CD14-positive monocyte (primary cell): ENCODE measurements at regions not wholly inside any gene's neighbourhood (a gene's known extent, or its start where the extent isn't known, plus 50 kb on each side); places are given as distances from the start of the nearest gene placed in this dataset.
A peak's percentile ranks its signal among the peaks of the same experiment; 100 is the strongest.

Experiments
- DNase-seq, 3 donors: peaks; one replicate each; pipeline ENCODE4 v3.0.0-alpha.2; 2011 to 2022
- H2AFZ ChIP-seq: 2 replicates; pipeline ENCODE4 v1.6.0; 2012; ENCODE audit warnings: mild to moderate bottlenecking, low read depth, low read length, inconsistent platforms; ENCODE audit not compliant: insufficient read depth, poor library complexity, severe bottlenecking
- H3K27ac ChIP-seq, 2 donors: 1 replicate in 1 of 2; 2 replicates in 1 of 2; pipeline ENCODE4 v1.5.1; 2012 to 2013; ENCODE audit warnings: low read length in 2 of 2, control low read depth in 1 of 2, inconsistent platforms in 1 of 2, low read depth in 1 of 2, mild to moderate bottlenecking in 1 of 2
- H3K27me3 ChIP-seq, 2 donors: one replicate each; pipeline versions ENCODE4 v1.6.0 to v1.6.1; 2011 to 2013; ENCODE audit warnings: low read length in 2 of 2; ENCODE audit not compliant: control insufficient read depth in 2 of 2, insufficient read depth in 2 of 2
- H3K36me3 ChIP-seq, 2 donors: replicated peaks in 1 of 2; 1 replicate in 1 of 2; 2 replicates in 1 of 2; pipeline versions ENCODE4 v1.5.1 to v1.6.1; 2012 to 2013; ENCODE audit warnings: low read length in 2 of 2, control low read depth in 1 of 2, inconsistent platforms in 1 of 2, mild to moderate bottlenecking in 1 of 2; ENCODE audit not compliant: insufficient read depth in 2 of 2, control insufficient read depth in 1 of 2
- H3K4me1 ChIP-seq, 2 donors: 1 replicate in 1 of 2; 2 replicates in 1 of 2; pipeline versions ENCODE4 v1.5.1 to v1.6.1; 2012 to 2013; ENCODE audit warnings: low read length in 2 of 2, control low read depth in 1 of 2, inconsistent platforms in 1 of 2, mild to moderate bottlenecking in 1 of 2, moderate library complexity in 1 of 2; ENCODE audit not compliant: insufficient read depth in 2 of 2, control insufficient read depth in 1 of 2
- H3K4me2 ChIP-seq: replicated peaks from 2 replicates; pipeline ENCODE3; 2012; ENCODE audit warnings: low read length, moderate library complexity, mild to moderate bottlenecking; ENCODE audit not compliant: poor library complexity, severe bottlenecking; ENCODE audit errors: extremely low read depth
- H3K4me3 ChIP-seq, 3 experiments: fragments of 200-600 bp in 1 of 3; sonication (generic) in 1 of 3; replicated peaks in 1 of 3; 1 replicate in 2 of 3; 2 replicates in 1 of 3; pipeline ENCODE4 v1.5.1; 2011 to 2013; ENCODE audit warnings: low read length in 3 of 3, mild to moderate bottlenecking in 3 of 3, control low read depth in 2 of 3, low read depth in 2 of 3, inconsistent platforms in 1 of 3, moderate library complexity in 1 of 3
- H3K79me2 ChIP-seq: 2 replicates; pipeline ENCODE4 v1.6.0; 2012; ENCODE audit warnings: mild to moderate bottlenecking, control low read depth, inconsistent platforms, low read length, moderate library complexity; ENCODE audit not compliant: insufficient read depth
- H3K9ac ChIP-seq: 2 replicates; pipeline ENCODE4 v1.6.0; 2017; ENCODE audit warnings: low read length, mild to moderate bottlenecking; ENCODE audit not compliant: insufficient read depth, poor library complexity, severe bottlenecking
- H3K9me3 ChIP-seq, 2 donors: replicated peaks in 1 of 2; 1 replicate in 1 of 2; 2 replicates in 1 of 2; pipeline versions ENCODE4 v1.5.1 to v1.6.1; 2012 to 2013; ENCODE audit warnings: low read length in 2 of 2, control low read depth in 1 of 2; ENCODE audit not compliant: control insufficient read depth in 1 of 2, insufficient read depth in 1 of 2
- H4K20me1 ChIP-seq: 2 replicates; pipeline ENCODE4 v1.6.0; 2012; ENCODE audit warnings: mild to moderate bottlenecking, low read length, control low read depth, moderate library complexity; ENCODE audit not compliant: insufficient read depth
- H3K27ac Mint-ChIP-seq, 7 donors: one replicate each; pipeline ENCODE4 v1.8.0; 2020; ENCODE audit warnings: mild to moderate bottlenecking in 7 of 7, mixed read lengths in 7 of 7, moderate library complexity in 6 of 7, inconsistent platforms in 2 of 7
- H3K27me3 Mint-ChIP-seq, 3 donors: one replicate each; pipeline ENCODE4 v1.8.0; 2021 to 2022; ENCODE audit warnings: low read depth in 3 of 3, mild to moderate bottlenecking in 3 of 3, mixed read lengths in 3 of 3, moderate library complexity in 3 of 3, inconsistent platforms in 1 of 3
- H3K36me3 Mint-ChIP-seq, 2 donors: one replicate each; pipeline ENCODE4 v1.8.0; 2020; ENCODE audit warnings: mixed read lengths in 2 of 2, inconsistent platforms in 1 of 2, mild to moderate bottlenecking in 1 of 2
- H3K4me1 Mint-ChIP-seq: one replicate; pipeline ENCODE4 v1.8.0; 2020; ENCODE audit warnings: mild to moderate bottlenecking, mixed read lengths
- H3K4me3 Mint-ChIP-seq, 2 donors: one replicate each; pipeline ENCODE4 v1.8.0; 2020; ENCODE audit warnings: mild to moderate bottlenecking in 2 of 2, mixed read lengths in 2 of 2, moderate library complexity in 1 of 2
- H3K9me3 Mint-ChIP-seq, 7 donors: one replicate each; pipeline ENCODE4 v1.8.0; 2020 to 2022; ENCODE audit warnings: mixed read lengths in 7 of 7, mild to moderate bottlenecking in 6 of 7, moderate library complexity in 6 of 7, inconsistent platforms in 2 of 7
- CTCF ChIP-seq: fragments of 200-600 bp; IDR thresholded peaks from one replicate; pipeline ENCODE4 v1.8.0; 2022; ENCODE audit warnings: antibody characterized with exemption, mild to moderate bottlenecking
- WGBS: methylation state at CpG from one replicate; pipeline ENCODE4 v1.1.5; 2013; ENCODE audit warnings: missing lambda C conversion rate; ENCODE audit not compliant: insufficient coverage; 5-methylcytosine and 5-hydroxymethylcytosine counted together
- intact Hi-C, 2 donors: fragments of 100-400 bp; cut with micrococcal nuclease; formaldehyde crosslinking; loops; one replicate each; pipeline versions ENCODE4 v1.15.0 to v1.15.1; 2023

GRCh38 chr16:86709902-86710601 is 131.7 kb downstream of the FOXL1 start:
- intact Hi-C loops, result no loop called here
- no peak overlapping the region for H3K27ac ChIP-seq
- no peak overlapping the region for H3K4me3 Mint-ChIP-seq
- no peaks in the 10 kb centered on the region for H3K79me2 ChIP-seq
- H4K20me1 ChIP-seq, result no peaks in the 10 kb centered on the region
- H3K4me2 ChIP-seq, result no peak overlapping the region
- WGBS, result 90% methylated on average over 26 of the region's 31 CpGs
- TF ChIP-seq CTCF, result no peak
- H3K27ac Mint-ChIP-seq, result peak overlapping the region in 1 of 7 donors; percentile 16
- H3K9me3 Mint-ChIP-seq, result peaks cover 0 to 6% (median 3%) of the 10 kb centered on the region in 7 donors
- DNase-seq, result no peak
- H3K9me3 ChIP-seq, result no peaks in the 10 kb centered on the region
- H3K9ac ChIP-seq, result no peak overlapping the region
- no peaks in the 10 kb centered on the region for H3K27me3 ChIP-seq
- H3K4me3 ChIP-seq, result no peak overlapping the region
- H3K4me1 Mint-ChIP-seq, result no peaks in the 10 kb centered on the region
- H3K27me3 Mint-ChIP-seq, result peaks cover 2 to 7% (median 4%) of the 10 kb centered on the region in 3 donors
- H3K36me3 Mint-ChIP-seq, result no peaks in the 10 kb centered on the region
- H3K4me1 ChIP-seq, result no peaks in the 10 kb centered on the region
- no peak overlapping the region for H2AFZ ChIP-seq
- no peaks in the 10 kb centered on the region for H3K36me3 ChIP-seq

GRCh38 chr16:86710602-86710950 is 132.2 kb downstream of the FOXL1 start:
- no peaks in the 10 kb centered on the region for H3K4me1 Mint-ChIP-seq
- no peaks in the 10 kb centered on the region for H3K27me3 ChIP-seq
- no peak overlapping the region for H3K4me3 Mint-ChIP-seq
- peaks cover 0 to 6% (median 2%) of the 10 kb centered on the region in 7 donors for H3K9me3 Mint-ChIP-seq
- H3K9ac ChIP-seq, result no peak overlapping the region
- no peaks in the 10 kb centered on the region for H3K9me3 ChIP-seq
- peaks cover 2 to 7% (median 4%) of the 10 kb centered on the region in 3 donors for H3K27me3 Mint-ChIP-seq
- no peaks in the 10 kb centered on the region for H4K20me1 ChIP-seq
- intact Hi-C loops, result no loop called here
- H3K36me3 ChIP-seq, result no peaks in the 10 kb centered on the region
- no peak overlapping the region for H3K27ac Mint-ChIP-seq
- 89% methylated on average over 8 of the region's 8 CpGs for WGBS
- no peak overlapping the region for H3K4me3 ChIP-seq
- H3K4me1 ChIP-seq, result no peaks in the 10 kb centered on the region
- no peak overlapping the region for H2AFZ ChIP-seq
- no peaks in the 10 kb centered on the region for H3K36me3 Mint-ChIP-seq
- H3K27ac ChIP-seq, result no peak overlapping the region
- no peak for DNase-seq
- no peak for TF ChIP-seq CTCF
- H3K79me2 ChIP-seq, result no peaks in the 10 kb centered on the region
- no peak overlapping the region for H3K4me2 ChIP-seq
